Fibroblast of lung (primary cell): ENCODE measurements at regions not wholly inside any gene's neighbourhood (a gene's known extent, or its start where the extent isn't known, plus 50 kb on each side); places are given as distances from the start of the nearest gene placed in this dataset.

Source experiments
- DNase-seq, 2 donors: peaks; one replicate each; pipeline versions ENCODE4 v3.0.0 to v3.0.0-alpha.2; 2010; ENCODE audit warnings: low read depth in 2 of 2
- H2AFZ ChIP-seq: 2 replicates; pipeline ENCODE4 v1.5.1; 2012; ENCODE audit warnings: low read length, control low read depth, inconsistent platforms
- H3K27ac ChIP-seq: 2 replicates; pipeline ENCODE4 v1.5.1; 2011; ENCODE audit warnings: low read length, control low read depth; ENCODE audit not compliant: insufficient read depth
- H3K27me3 ChIP-seq: 2 replicates; pipeline ENCODE4 v1.5.1; 2011; ENCODE audit warnings: mild to moderate bottlenecking, low read length; ENCODE audit not compliant: control insufficient read depth, insufficient read depth
- H3K36me3 ChIP-seq: 2 replicates; pipeline ENCODE4 v1.5.1; 2011; ENCODE audit warnings: low read length; ENCODE audit not compliant: control insufficient read depth, insufficient read depth
- H3K4me1 ChIP-seq: 2 replicates; pipeline ENCODE4 v1.5.1; 2011; ENCODE audit warnings: low read length; ENCODE audit not compliant: control insufficient read depth, insufficient read depth; ENCODE audit errors: extremely low read depth
- H3K4me2 ChIP-seq: 2 replicates; pipeline ENCODE4 v1.5.1; 2011; ENCODE audit warnings: low read length, control low read depth; ENCODE audit not compliant: insufficient read depth; ENCODE audit errors: extremely low read depth
- H3K4me3 ChIP-seq, 4 experiments: fragments of 200-600 bp in 1 of 4; sonication (generic) in 1 of 4; replicated peaks in 1 of 4; 2 replicates each; pipeline ENCODE4 v1.5.1; 2011 to 2016; ENCODE audit warnings: low read length in 4 of 4, low read depth in 3 of 4, mild to moderate bottlenecking in 3 of 4, control low read depth in 2 of 4, inconsistent platforms in 1 of 4, mixed read lengths in 1 of 4; ENCODE audit not compliant: insufficient read depth in 1 of 4; ENCODE audit errors: control extremely low read depth in 1 of 4
- H3K79me2 ChIP-seq: 2 replicates; pipeline ENCODE4 v1.5.1; 2012; ENCODE audit warnings: mild to moderate bottlenecking, low read length, inconsistent platforms; ENCODE audit not compliant: control insufficient read depth, insufficient read depth
- H3K9ac ChIP-seq: 2 replicates; pipeline ENCODE4 v1.5.1; 2011; ENCODE audit warnings: mild to moderate bottlenecking, low read length, control low read depth; ENCODE audit not compliant: insufficient read depth
- H3K9me3 ChIP-seq: 2 replicates; pipeline ENCODE4 v1.5.1; 2012; ENCODE audit warnings: low read depth, low read length; ENCODE audit not compliant: control insufficient read depth, insufficient read depth
- H4K20me1 ChIP-seq: 2 replicates; pipeline ENCODE4 v1.5.1; 2011; ENCODE audit warnings: low read length; ENCODE audit not compliant: control insufficient read depth, insufficient read depth; ENCODE audit errors: extremely low read depth
- CTCF ChIP-seq, 2 donors: IDR thresholded peaks in 1 of 2; conservative IDR thresholded peaks in 1 of 2; 1 replicate in 1 of 2; 2 replicates in 1 of 2; pipeline ENCODE4 v1.5.1; 2011 to 2012; ENCODE audit warnings: low read length in 2 of 2, control low read depth in 1 of 2, inconsistent platforms in 1 of 2, low read depth in 1 of 2, mild to moderate bottlenecking in 1 of 2
- EZH2 ChIP-seq: IDR thresholded peaks from 2 replicates; pipeline ENCODE4 v1.5.1; 2012; ENCODE audit warnings: low read length, control low read depth, mild to moderate bottlenecking; ENCODE audit errors: missing control alignments

- no peaks in the 10 kb centered on the region for H3K79me2 ChIP-seq
- H3K27me3 ChIP-seq, result no peaks in the 10 kb centered on the region
- no peak overlapping the region for H3K4me2 ChIP-seq
- no peak for DNase-seq
- no peak overlapping the region for H3K4me3 ChIP-seq
- no peaks in the 10 kb centered on the region for H3K4me1 ChIP-seq
- H3K36me3 ChIP-seq, result no peaks in the 10 kb centered on the region
- H3K9ac ChIP-seq, result no peak overlapping the region
- H3K9me3 ChIP-seq, result no peaks in the 10 kb centered on the region
- H2AFZ ChIP-seq, result no peak overlapping the region
- H4K20me1 ChIP-seq, result no peaks in the 10 kb centered on the region
- TF ChIP-seq CTCF (conservative IDR thresholded peaks at IDR 0.05 in 1 of 2, IDR thresholded peaks at IDR 0.05 in 1 of 2; ENCODE audit: low read depth in 1 of 2, low read length in 2 of 2) (no peak), EZH2 (no peak)
- no peak overlapping the region for H3K27ac ChIP-seq
These were observed 325.4 kb upstream of the SFSWAP start for GRCh38 chr12:131385313-131386166.

GRCh38 chr12:131386167-131386521 lies 324.7 kb upstream of the SFSWAP start:
- Histone ChIP-seq H4K20me1 (no peaks in the 10 kb centered on the region), H2AFZ (no peak overlapping the region), H3K79me2 (no peaks in the 10 kb centered on the region), H3K9me3 (no peaks in the 10 kb centered on the region), H3K4me2 (no peak overlapping the region), H3K4me1 (no peaks in the 10 kb centered on the region), H3K9ac (no peak overlapping the region), H3K27ac (no peak overlapping the region), H3K27me3 (no peaks in the 10 kb centered on the region), H3K36me3 (no peaks in the 10 kb centered on the region), H3K4me3 (no peak overlapping the region)
- TF ChIP-seq EZH2 (no peak), CTCF (conservative IDR thresholded peaks at IDR 0.05 in 1 of 2, IDR thresholded peaks at IDR 0.05 in 1 of 2; ENCODE audit: low read depth in 1 of 2, low read length in 2 of 2) (no peak)
- no peak for DNase-seq

DNA sequence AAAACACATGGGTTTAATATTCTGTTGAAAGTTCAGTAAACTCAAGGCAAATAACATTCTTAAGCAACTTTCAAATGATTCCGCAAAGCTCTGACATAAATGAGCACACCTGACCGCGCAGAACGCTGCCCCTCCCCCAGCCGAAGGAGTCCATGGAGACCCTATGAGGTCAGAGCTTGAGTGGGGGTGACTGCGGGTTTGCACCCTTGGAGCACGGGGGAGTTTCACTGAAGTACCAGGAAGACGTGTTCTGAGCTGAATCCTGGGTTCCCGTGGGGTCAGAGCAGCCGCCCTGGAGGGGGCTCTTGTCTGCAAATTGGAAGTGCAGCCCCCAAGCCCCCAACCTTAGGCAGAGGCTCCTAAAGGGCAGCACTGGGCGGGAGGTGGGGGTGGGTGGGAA lies 324.1 kb upstream of the SFSWAP start:
- Histone ChIP-seq H3K4me2 (no peak overlapping the region), H3K4me3 (no peak overlapping the region), H2AFZ (no peak overlapping the region), H3K9me3 (no peaks in the 10 kb centered on the region), H3K9ac (no peak overlapping the region), H3K27me3 (no peaks in the 10 kb centered on the region), H4K20me1 (no peaks in the 10 kb centered on the region), H3K36me3 (no peaks in the 10 kb centered on the region), H3K27ac (no peak overlapping the region), H3K79me2 (no peaks in the 10 kb centered on the region), H3K4me1 (no peaks in the 10 kb centered on the region)
- TF ChIP-seq CTCF (conservative IDR thresholded peaks at IDR 0.05 in 1 of 2, IDR thresholded peaks at IDR 0.05 in 1 of 2; ENCODE audit: low read depth in 1 of 2, low read length in 2 of 2), result no peak
- TF ChIP-seq EZH2, result no peak
- DNase-seq, result no peak
